ENCODE measurements at regions not wholly inside any gene's neighbourhood (a gene's known extent, or its start where the extent isn't known, plus 50 kb on each side); places are given as distances from the start of the nearest gene placed in this dataset.

- H3K4me1 ChIP-seq (ENCODE audit: low read length): no peaks in the 10 kb centered on the region
- DNase-seq: no peak
- H3K27ac ChIP-seq (ENCODE audit: low read length): no peak overlapping the region
- no peak overlapping the region for H3K9ac ChIP-seq (ENCODE audit: low read length)
- H2AFZ ChIP-seq (ENCODE audit: low read length): no peak overlapping the region
- H3K27me3 ChIP-seq (replicated peaks; ENCODE audit: insufficient read depth, low read length): no peaks in the 10 kb centered on the region
- H3K36me3 ChIP-seq (replicated peaks; ENCODE audit: insufficient read depth, low read length): no peaks in the 10 kb centered on the region
- no peak overlapping the region for H3K4me3 ChIP-seq (ENCODE audit: low read length)
- TF ChIP-seq EZH2 (optimal IDR thresholded peaks at IDR 0.05; ENCODE audit: low read depth, low read length): no peak
- TF ChIP-seq CTCF (IDR thresholded peaks at IDR 0.05; ENCODE audit: low read length): no peak
- no peak for TF ChIP-seq EZH2phosphoT487 (IDR thresholded peaks at IDR 0.05; ENCODE audit: low read length)
- no peaks in the 10 kb centered on the region for H3K9me2 ChIP-seq (replicated peaks; ENCODE audit: insufficient read depth, low read length)
- H4K20me1 ChIP-seq (ENCODE audit: insufficient read depth, low read length): no peaks in the 10 kb centered on the region
- H3K79me2 ChIP-seq (ENCODE audit: low read length): no peaks in the 10 kb centered on the region
- H3F3A ChIP-seq (ENCODE audit: insufficient read depth, low read length): no peaks in the 10 kb centered on the region
- H3K9me3 ChIP-seq (replicated peaks; ENCODE audit: insufficient read depth, low read length): no peaks in the 10 kb centered on the region
- H3K4me2 ChIP-seq (ENCODE audit: low read depth, low read length): no peak overlapping the region
These were observed 72.7 kb upstream of the AADAT start for GRCh38 chr4:170162416-170162815.

GRCh38 chr4:170157670-170158069 is 67.9 kb upstream of the AADAT start:
- Histone ChIP-seq H3K9me2 (replicated peaks; ENCODE audit: insufficient read depth, low read length) (no peaks in the 10 kb centered on the region), H3K4me2 (ENCODE audit: low read depth, low read length) (no peak overlapping the region), H4K20me1 (ENCODE audit: insufficient read depth, low read length) (no peaks in the 10 kb centered on the region), H3K4me1 (ENCODE audit: low read length) (no peaks in the 10 kb centered on the region), H3K9ac (ENCODE audit: low read length) (no peak overlapping the region), H3F3A (ENCODE audit: insufficient read depth, low read length) (no peaks in the 10 kb centered on the region), H3K27me3 (replicated peaks; ENCODE audit: insufficient read depth, low read length) (no peaks in the 10 kb centered on the region), H3K79me2 (ENCODE audit: low read length) (no peaks in the 10 kb centered on the region), H3K9me3 (replicated peaks; ENCODE audit: insufficient read depth, low read length) (no peaks in the 10 kb centered on the region), H3K36me3 (replicated peaks; ENCODE audit: insufficient read depth, low read length) (no peaks in the 10 kb centered on the region), H2AFZ (ENCODE audit: low read length) (no peak overlapping the region), H3K4me3 (ENCODE audit: low read length) (no peak overlapping the region), H3K27ac (ENCODE audit: low read length) (no peak overlapping the region)
- DNase-seq: no peak
- TF ChIP-seq EZH2phosphoT487 (IDR thresholded peaks at IDR 0.05; ENCODE audit: low read length) (no peak), EZH2 (optimal IDR thresholded peaks at IDR 0.05; ENCODE audit: low read depth, low read length) (no peak), CTCF (IDR thresholded peaks at IDR 0.05; ENCODE audit: low read length) (no peak)

- Histone ChIP-seq H3K36me3 (replicated peaks; ENCODE audit: insufficient read depth, low read length) (no peaks in the 10 kb centered on the region), H3K27me3 (replicated peaks; ENCODE audit: insufficient read depth, low read length) (no peaks in the 10 kb centered on the region), H3K4me2 (ENCODE audit: low read depth, low read length) (no peak overlapping the region), H3K9me2 (replicated peaks; ENCODE audit: insufficient read depth, low read length) (0 out of 2 replicates have a peak, but pooled peaks cover 4% of the 10 kb centered on the region), H4K20me1 (ENCODE audit: insufficient read depth, low read length) (no peaks in the 10 kb centered on the region), H2AFZ (ENCODE audit: low read length) (no peak overlapping the region), H3F3A (ENCODE audit: insufficient read depth, low read length) (no peaks in the 10 kb centered on the region), H3K27ac (ENCODE audit: low read length) (no peak overlapping the region), H3K9ac (ENCODE audit: low read length) (no peak overlapping the region), H3K4me1 (ENCODE audit: low read length) (no peaks in the 10 kb centered on the region), H3K9me3 (replicated peaks; ENCODE audit: insufficient read depth, low read length) (no peaks in the 10 kb centered on the region), H3K79me2 (ENCODE audit: low read length) (no peaks in the 10 kb centered on the region), H3K4me3 (ENCODE audit: low read length) (no peak overlapping the region)
- no peak for DNase-seq
- TF ChIP-seq CTCF (IDR thresholded peaks at IDR 0.05; ENCODE audit: low read length): no peak
- TF ChIP-seq EZH2 (optimal IDR thresholded peaks at IDR 0.05; ENCODE audit: low read depth, low read length): no peak
- TF ChIP-seq EZH2phosphoT487 (IDR thresholded peaks at IDR 0.05; ENCODE audit: low read length): no peak
These were observed 55.4 kb upstream of the AADAT start for GRCh38 chr4:170145120-170145519.
